Stimulated activated CD4-positive, alpha-beta T cell treated with anti-CD3 and anti-CD28 coated beads, Interleukin-4, amount 100 ng/mL, for 4 hours (primary cell): ENCODE measurements at regions not wholly inside any gene's neighbourhood (a gene's known extent, or its start where the extent isn't known, plus 50 kb on each side); places are given as distances from the start of the nearest gene placed in this dataset.
"Not testable (repeated sequence)": the region's sequence is repeated elsewhere in the genome, so short reads cannot be mapped to it uniquely, and the experiment has no call there.

Experiments used
- DNase-seq, 2 experiments: peaks; one replicate each; pipeline ENCODE4 v3.0.0-alpha.2; 2020

GRCh38 chr1:88327391-88328267 lies 356.4 kb upstream of the PKN2 start:
- DNase-seq = no peak

- no peak for DNase-seq
These were observed 353.9 kb upstream of the PKN2 start for GRCh38 chr1:88330201-88330600.

- no peak for DNase-seq
These were observed 350.9 kb upstream of the PKN2 start for GRCh38 chr1:88333086-88333695.

- DNase-seq = no peak
These were observed 342.6 kb upstream of the PKN2 start for GRCh38 chr1:88341447-88341846.

GRCh38 chr1:88342081-88342480 lies 342.0 kb upstream of the PKN2 start:
- not testable (repeated sequence) for DNase-seq

GRCh38 chr1:88350648-88351047 lies 333.4 kb upstream of the PKN2 start:
- DNase-seq = no peak

- no peak for DNase-seq
These were observed 332.1 kb upstream of the PKN2 start for GRCh38 chr1:88351960-88352359.

GRCh38 chr1:88354256-88354655 lies 329.8 kb upstream of the PKN2 start:
- no peak for DNase-seq

- no peak for DNase-seq
These were observed 326.3 kb upstream of the PKN2 start for GRCh38 chr1:88357729-88358128.

- DNase-seq = no peak
These were observed 312.5 kb upstream of the PKN2 start for GRCh38 chr1:88371436-88372023.

- DNase-seq = no peak
These were observed 308.1 kb upstream of the PKN2 start for GRCh38 chr1:88375977-88376376.

- DNase-seq = no peak
These were observed 307.7 kb upstream of the PKN2 start for GRCh38 chr1:88376421-88376820.

- no peak for DNase-seq
These were observed 305.5 kb upstream of the PKN2 start for GRCh38 chr1:88378560-88378959.

GRCh38 chr1:88394958-88395357 lies 289.1 kb upstream of the PKN2 start:
- DNase-seq = no peak

GRCh38 chr1:88398338-88398737 lies 285.7 kb upstream of the PKN2 start:
- DNase-seq = no peak

- no peak for DNase-seq
These were observed 284.4 kb upstream of the PKN2 start for GRCh38 chr1:88399690-88400089.

GRCh38 chr1:88401313-88401712 lies 282.8 kb upstream of the PKN2 start:
- DNase-seq = no peak

GRCh38 chr1:88404582-88404981 lies 279.5 kb upstream of the PKN2 start:
- DNase-seq = no peak

GRCh38 chr1:88407248-88407647 lies 276.8 kb upstream of the PKN2 start:
- no peak for DNase-seq

GRCh38 chr1:88421997-88422396 lies 262.1 kb upstream of the PKN2 start:
- no peak for DNase-seq

- DNase-seq = no peak
These were observed 250.5 kb upstream of the PKN2 start for GRCh38 chr1:88433556-88433955.

- no peak for DNase-seq
These were observed 249.2 kb upstream of the PKN2 start for GRCh38 chr1:88434836-88435235.

- DNase-seq = no peak
These were observed 243.1 kb upstream of the PKN2 start for GRCh38 chr1:88441022-88441421.

- no peak for DNase-seq
These were observed 232.2 kb upstream of the PKN2 start for GRCh38 chr1:88451856-88452255.
